WTC11 (cell line): ENCODE measurements at regions not wholly inside any gene's neighbourhood (a gene's known extent, or its start where the extent isn't known, plus 50 kb on each side); places are given as distances from the start of the nearest gene placed in this dataset.
A peak's percentile ranks its signal among the peaks of the same experiment; 100 is the strongest.

Source experiments
- ATAC-seq: fragments of 200-7000 bp; cut with Tn5 transposase; 2 replicates; pipeline ENCODE4 v1.10.0; 2021; ENCODE audit warnings: mild to moderate bottlenecking, moderate library complexity
- CTCF ChIA-PET: fragments of 300-600 bp; sonication (Branson Sonifier 250); formaldehyde crosslinking; loops from one replicate; lab custom pipeline; 2021; ENCODE audit warnings: antibody characterized with exemption; lab: Charles Lee
- POLR2A ChIA-PET: fragments of 350-600 bp; sonication (Branson Sonifier 250); formaldehyde crosslinking; loops from one replicate; lab custom pipeline; 2021; ENCODE audit warnings: antibody characterized with exemption; lab: Charles Lee
- DNase-seq: peaks from one replicate; pipeline ENCODE4 v3.0.0; 2021; ENCODE audit warnings: low spot score
- H3K27ac Mint-ChIP-seq: 2 replicates; pipeline ENCODE4 v1.8.0; 2021; ENCODE audit warnings: mixed read lengths
- H3K27me3 Mint-ChIP-seq: 2 replicates; pipeline ENCODE4 v1.8.0; 2021; ENCODE audit warnings: low read depth, mild to moderate bottlenecking, moderate library complexity, mixed read lengths
- H3K36me3 Mint-ChIP-seq: 2 replicates; pipeline ENCODE4 v1.8.0; 2021; ENCODE audit warnings: mixed read lengths
- H3K4me1 Mint-ChIP-seq: 2 replicates; pipeline ENCODE4 v1.8.0; 2022; ENCODE audit warnings: mixed read lengths
- H3K4me3 Mint-ChIP-seq: 2 replicates; pipeline ENCODE4 v1.8.0; 2021; ENCODE audit warnings: mild to moderate bottlenecking, moderate library complexity, mixed read lengths
- H3K9me3 Mint-ChIP-seq: 2 replicates; pipeline ENCODE4 v1.8.0; 2021; ENCODE audit warnings: mixed read lengths
- ATF1 ChIP-seq: sonication (generic); formaldehyde crosslinking; IDR thresholded peaks from 2 replicates; pipeline ENCODE4 v1.8.1; 2023; ENCODE audit warnings: mild to moderate bottlenecking, moderate library complexity, missing genetic modification reagents
- ATF3 ChIP-seq: sonication (generic); formaldehyde crosslinking; conservative IDR thresholded peaks from 2 replicates; pipeline ENCODE4 v1.8.1; 2022; ENCODE audit warnings: mild to moderate bottlenecking, missing genetic modification reagents
- IRF2 ChIP-seq: sonication (generic); formaldehyde crosslinking; IDR thresholded peaks from 2 replicates; pipeline ENCODE4 v1.8.0; 2022; ENCODE audit warnings: low read depth, missing genetic modification reagents, borderline replicate concordance
- JUN ChIP-seq: sonication (generic); formaldehyde crosslinking; IDR thresholded peaks from 2 replicates; pipeline ENCODE4 v1.8.0; 2023; ENCODE audit warnings: mild to moderate bottlenecking, missing genetic modification reagents
- KAT7 ChIP-seq: sonication (generic); formaldehyde crosslinking; IDR thresholded peaks from 2 replicates; pipeline ENCODE4 v1.8.1; 2023; ENCODE audit warnings: missing genetic modification reagents, mild to moderate bottlenecking, borderline replicate concordance
- NR2C2 ChIP-seq: sonication (generic); formaldehyde crosslinking; IDR thresholded peaks from 2 replicates; pipeline ENCODE4 v1.8.0; 2022; ENCODE audit warnings: mild to moderate bottlenecking, missing genetic modification reagents
- NR3C1 ChIP-seq: sonication (generic); formaldehyde crosslinking; conservative IDR thresholded peaks from 2 replicates; pipeline ENCODE4 v1.8.1; 2023; ENCODE audit warnings: low read depth, mild to moderate bottlenecking, missing genetic modification reagents
- SMAD4 ChIP-seq: sonication (generic); formaldehyde crosslinking; IDR thresholded peaks from 2 replicates; pipeline ENCODE4 v1.8.0; 2022; ENCODE audit warnings: mild to moderate bottlenecking, missing genetic modification reagents
- SP1 ChIP-seq: sonication (generic); formaldehyde crosslinking; conservative IDR thresholded peaks from 2 replicates; pipeline ENCODE4 v1.8.1; 2022; ENCODE audit warnings: missing genetic modification reagents
- USF1 ChIP-seq: sonication (generic); formaldehyde crosslinking; IDR thresholded peaks from 2 replicates; pipeline ENCODE4 v1.8.0; 2022; ENCODE audit warnings: mild to moderate bottlenecking, missing genetic modification reagents
- USF2 ChIP-seq: sonication (generic); formaldehyde crosslinking; IDR thresholded peaks from 2 replicates; pipeline ENCODE4 v1.8.1; 2023; ENCODE audit warnings: mild to moderate bottlenecking, missing genetic modification reagents, moderate library complexity
- ZNF138 ChIP-seq: sonication (generic); formaldehyde crosslinking; conservative IDR thresholded peaks from 2 replicates; pipeline ENCODE4 v1.8.1; 2022; ENCODE audit warnings: mild to moderate bottlenecking, moderate library complexity, missing genetic modification reagents
- ZNF263 ChIP-seq: sonication (generic); formaldehyde crosslinking; IDR thresholded peaks from 2 replicates; pipeline ENCODE4 v1.8.1; 2022; ENCODE audit warnings: low read depth, mild to moderate bottlenecking, moderate library complexity, missing genetic modification reagents
- ZNF423 ChIP-seq: fragments of 250-450 bp; sonication (Bioruptor Pico); IDR thresholded peaks from 2 replicates; pipeline ENCODE4 v2.1.2; 2022; ENCODE audit warnings: mild to moderate bottlenecking, moderate library complexity
- TF ChIP-seq, protein P1 (sequence below): fragments of 200-600 bp; IDR thresholded peaks from 2 replicates; pipeline ENCODE4 v1.8.0; 2022; ENCODE audit warnings: antibody characterized with exemption

DNA sequence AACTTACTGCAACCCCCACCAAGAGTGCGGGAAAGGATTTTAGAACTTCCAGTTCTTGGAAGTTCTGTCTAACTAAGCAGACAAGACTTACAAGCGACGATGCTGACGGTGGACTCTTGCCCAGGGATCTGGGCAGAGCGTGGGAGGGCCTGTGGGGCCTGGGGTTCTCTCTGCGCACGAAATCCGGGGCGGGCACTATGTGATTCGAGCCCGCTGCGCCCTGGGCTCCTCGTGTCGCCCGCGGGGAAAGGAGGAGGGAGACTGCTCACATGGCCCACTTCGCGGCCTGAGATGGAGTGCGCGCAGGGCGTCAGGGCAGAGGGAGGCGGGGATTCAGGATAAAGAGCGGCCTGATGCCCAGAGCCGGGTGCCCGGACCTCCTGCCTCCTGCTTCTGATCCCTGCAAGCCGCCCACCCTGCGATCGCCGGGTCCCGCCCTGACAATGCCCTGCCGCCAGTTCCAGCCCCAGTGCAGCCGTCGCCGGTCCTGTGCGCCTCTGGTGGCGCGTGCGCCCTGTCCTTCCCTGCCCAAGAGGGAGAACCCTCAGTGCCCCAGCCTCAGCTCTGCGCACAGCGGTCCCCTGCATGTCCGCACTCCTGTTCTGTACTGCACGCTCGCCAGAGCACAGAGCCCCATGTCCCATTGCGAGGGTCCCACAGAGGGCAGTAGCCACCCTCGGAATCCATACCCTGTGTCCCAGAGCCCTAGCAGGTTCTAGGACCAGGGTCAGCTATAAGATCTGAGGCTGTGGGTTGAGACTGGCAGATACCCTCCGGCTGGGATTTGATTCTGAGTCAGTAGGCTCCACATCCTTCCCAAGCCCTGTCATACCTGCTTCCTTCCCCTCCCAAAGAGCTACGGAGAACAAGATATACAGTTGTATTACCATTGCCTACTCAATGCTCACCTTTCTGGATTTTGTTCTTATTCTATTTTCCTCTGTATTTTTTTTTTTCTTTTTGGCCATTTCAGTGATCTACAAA is 99.4 kb upstream of the TMEM106B start (continued):
- TF ChIP-seq ZNF138 (peak; percentile 87), NR3C1 (no peak; the same call in 1 of the 2 replicates), ZNF423 (CRISPR knock-in tag) (no peak), USF1 (peak; percentile 50; the same call in 1 of the 2 replicates), SMAD4 (CRISPR knock-in tag) (no peak), JUN (CRISPR knock-in tag) (no peak), IRF2 (CRISPR knock-in tag) (no peak), KAT7 (no peak), ATF3 (CRISPR knock-in tag) (no peak)
- TF ChIP-seq, protein P1, sequence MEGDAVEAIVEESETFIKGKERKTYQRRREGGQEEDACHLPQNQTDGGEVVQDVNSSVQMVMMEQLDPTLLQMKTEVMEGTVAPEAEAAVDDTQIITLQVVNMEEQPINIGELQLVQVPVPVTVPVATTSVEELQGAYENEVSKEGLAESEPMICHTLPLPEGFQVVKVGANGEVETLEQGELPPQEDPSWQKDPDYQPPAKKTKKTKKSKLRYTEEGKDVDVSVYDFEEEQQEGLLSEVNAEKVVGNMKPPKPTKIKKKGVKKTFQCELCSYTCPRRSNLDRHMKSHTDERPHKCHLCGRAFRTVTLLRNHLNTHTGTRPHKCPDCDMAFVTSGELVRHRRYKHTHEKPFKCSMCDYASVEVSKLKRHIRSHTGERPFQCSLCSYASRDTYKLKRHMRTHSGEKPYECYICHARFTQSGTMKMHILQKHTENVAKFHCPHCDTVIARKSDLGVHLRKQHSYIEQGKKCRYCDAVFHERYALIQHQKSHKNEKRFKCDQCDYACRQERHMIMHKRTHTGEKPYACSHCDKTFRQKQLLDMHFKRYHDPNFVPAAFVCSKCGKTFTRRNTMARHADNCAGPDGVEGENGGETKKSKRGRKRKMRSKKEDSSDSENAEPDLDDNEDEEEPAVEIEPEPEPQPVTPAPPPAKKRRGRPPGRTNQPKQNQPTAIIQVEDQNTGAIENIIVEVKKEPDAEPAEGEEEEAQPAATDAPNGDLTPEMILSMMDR, result no peak
- TF ChIP-seq, all 79 proteins: peak for 13

DNA sequence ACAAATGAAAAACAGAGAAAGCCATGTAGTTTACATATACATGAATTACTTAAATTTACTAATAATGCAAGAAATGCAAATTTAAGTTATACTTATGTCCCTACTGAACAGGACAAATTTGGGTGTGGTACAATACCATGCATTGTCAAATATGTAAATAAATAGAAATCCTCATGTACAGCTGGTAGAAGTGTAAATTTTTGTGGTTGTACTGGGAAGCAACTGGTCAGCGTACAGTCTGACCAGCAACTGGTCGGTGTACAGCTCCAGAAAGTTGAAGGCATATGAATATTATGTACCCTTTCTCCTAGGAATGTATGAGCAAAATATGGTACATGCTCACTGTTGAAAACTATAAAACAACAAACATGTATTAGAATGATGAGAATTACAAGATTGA is 93.9 kb upstream of the TMEM106B start:
- CTCF ChIA-PET, result no interaction called here
- POLR2A ChIA-PET, result no interaction called here
- Mint-ChIP-seq H3K27me3 (peaks cover 18% of the 10 kb centered on the region), H3K9me3 (no peaks in the 10 kb centered on the region), H3K36me3 (no peaks in the 10 kb centered on the region), H3K4me1 (peaks cover 7% of the 10 kb centered on the region), H3K27ac (no peak overlapping the region), H3K4me3 (no peak overlapping the region)
- DNase-seq, result no peak
- no peak for TF ChIP-seq ZNF263 (CRISPR knock-in tag)
- TF ChIP-seq, protein P1, result no peak
- no peak for TF ChIP-seq USF2 (CRISPR knock-in tag)
- no peak for TF ChIP-seq NR2C2 (CRISPR knock-in tag)
- ATAC-seq, result no peak

GRCh38 chr7:12119620-12120303 is 91.3 kb upstream of the TMEM106B start:
- no peaks in the 10 kb centered on the region for H3K36me3 Mint-ChIP-seq
- no peaks in the 10 kb centered on the region for H3K27me3 Mint-ChIP-seq
- ChIA-PET CTCF (interaction anchor here (0.9 to 1.4 kb wide), 2 partner anchors 8 to 50 kb away, joined by 3 to 6 read pairs; no protein-coding TSS in a partner anchor), POLR2A (no interaction called here)
- H3K27ac Mint-ChIP-seq, result no peak overlapping the region
- peaks cover 5% of the 10 kb centered on the region for H3K4me1 Mint-ChIP-seq
- H3K9me3 Mint-ChIP-seq, result no peaks in the 10 kb centered on the region
- peak; percentile 12 for DNase-seq
- no peak overlapping the region for H3K4me3 Mint-ChIP-seq
- TF ChIP-seq SMAD4 (CRISPR knock-in tag), result no peak
- TF ChIP-seq ATF1, result no peak
- no peak for TF ChIP-seq SP1 (CRISPR knock-in tag)
- TF ChIP-seq, all 79 proteins: peak for 0
- peak; percentile 66 for ATAC-seq
